Myocyte (in vitro differentiated cells): ENCODE measurements at regions not wholly inside any gene's neighbourhood (a gene's known extent, or its start where the extent isn't known, plus 50 kb on each side); places are given as distances from the start of the nearest gene placed in this dataset.
A peak's percentile ranks its signal among the peaks of the same experiment; 100 is the strongest.
"Not testable (repeated sequence)": the region's sequence is repeated elsewhere in the genome, so short reads cannot be mapped to it uniquely, and the experiment has no call there.

Experiments used
- DNase-seq: peaks from one replicate; pipeline ENCODE4 v3.0.0-alpha.2; 2012; ENCODE audit warnings: low read depth

DNA sequence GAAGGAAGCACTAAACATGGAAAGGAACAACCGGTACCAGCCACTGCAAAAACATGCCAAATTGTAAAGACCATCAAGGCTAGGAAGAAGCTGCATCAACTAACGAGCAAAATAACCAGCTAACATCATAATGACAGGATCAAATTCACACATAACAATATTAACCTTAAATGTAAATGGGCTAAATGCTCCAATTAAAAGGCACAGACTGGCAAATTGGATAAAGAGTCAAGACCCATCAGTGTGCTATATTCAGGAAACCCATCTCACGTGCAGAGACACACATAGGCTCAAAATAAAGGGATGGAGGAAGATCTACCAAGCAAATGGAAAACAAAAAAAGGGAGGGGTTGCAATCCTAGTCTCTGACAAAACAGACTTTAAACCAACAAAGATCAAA is 126.3 kb upstream of the CAV2 start:
- DNase-seq, result not testable (repeated sequence)

DNA sequence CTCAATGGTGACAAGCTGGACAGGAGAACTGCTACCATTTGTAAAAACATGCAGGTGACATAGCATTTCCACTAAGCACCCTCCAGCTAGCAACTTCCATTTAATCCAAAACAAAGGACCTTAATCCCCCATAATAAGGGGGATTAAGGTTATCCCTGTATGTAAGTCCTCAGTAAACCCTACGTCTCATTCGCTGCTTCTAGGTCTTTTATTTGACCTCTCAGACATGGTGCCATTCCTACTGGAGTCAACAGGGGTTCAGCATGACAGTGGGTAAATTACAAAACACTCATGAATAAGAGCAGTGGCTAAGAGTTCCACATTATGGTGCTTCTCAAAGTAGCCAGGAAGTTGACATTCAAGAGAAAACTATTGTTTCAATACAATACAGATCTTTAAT is 121.8 kb upstream of the CAV2 start:
- DNase-seq, result no peak

DNA sequence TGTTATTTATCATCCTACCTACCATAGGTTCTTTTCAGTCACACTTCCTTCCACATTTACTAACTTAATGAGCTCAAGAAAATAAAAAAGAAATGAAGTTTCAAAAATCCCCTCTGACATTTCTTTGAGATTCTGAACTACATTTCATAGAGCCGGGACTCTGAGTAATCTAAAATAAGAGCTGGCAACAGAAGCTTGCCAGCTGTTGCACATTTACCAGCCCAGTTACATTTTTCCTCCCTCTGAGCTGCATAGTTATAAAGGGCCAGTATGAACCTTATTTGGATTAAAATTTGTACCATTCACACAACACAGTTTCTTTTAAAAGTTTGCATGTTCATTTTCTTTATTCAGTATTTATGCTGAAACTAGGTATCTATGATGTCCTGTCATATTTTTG is 119.5 kb upstream of the CAV2 start:
- DNase-seq, result peak; percentile 83

DNA sequence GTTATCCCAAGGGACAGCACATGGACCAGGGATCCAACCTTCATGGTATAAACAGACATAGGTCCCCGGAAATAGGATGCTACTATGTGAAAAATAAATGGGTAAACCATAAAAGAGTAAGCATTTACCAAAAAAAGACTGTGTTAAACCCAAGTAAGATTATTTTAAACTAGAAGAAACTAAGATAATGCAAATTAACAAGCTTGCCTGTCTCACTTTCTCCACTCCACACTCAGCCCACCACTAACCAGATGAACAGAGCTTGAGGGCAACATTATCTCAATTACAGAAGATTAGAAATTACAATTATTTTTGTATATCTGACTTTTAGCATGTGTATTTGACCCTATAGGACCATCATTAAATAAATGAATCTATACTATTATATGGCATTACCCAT is 117.2 kb upstream of the CAV2 start:
- DNase-seq, result no peak

DNA sequence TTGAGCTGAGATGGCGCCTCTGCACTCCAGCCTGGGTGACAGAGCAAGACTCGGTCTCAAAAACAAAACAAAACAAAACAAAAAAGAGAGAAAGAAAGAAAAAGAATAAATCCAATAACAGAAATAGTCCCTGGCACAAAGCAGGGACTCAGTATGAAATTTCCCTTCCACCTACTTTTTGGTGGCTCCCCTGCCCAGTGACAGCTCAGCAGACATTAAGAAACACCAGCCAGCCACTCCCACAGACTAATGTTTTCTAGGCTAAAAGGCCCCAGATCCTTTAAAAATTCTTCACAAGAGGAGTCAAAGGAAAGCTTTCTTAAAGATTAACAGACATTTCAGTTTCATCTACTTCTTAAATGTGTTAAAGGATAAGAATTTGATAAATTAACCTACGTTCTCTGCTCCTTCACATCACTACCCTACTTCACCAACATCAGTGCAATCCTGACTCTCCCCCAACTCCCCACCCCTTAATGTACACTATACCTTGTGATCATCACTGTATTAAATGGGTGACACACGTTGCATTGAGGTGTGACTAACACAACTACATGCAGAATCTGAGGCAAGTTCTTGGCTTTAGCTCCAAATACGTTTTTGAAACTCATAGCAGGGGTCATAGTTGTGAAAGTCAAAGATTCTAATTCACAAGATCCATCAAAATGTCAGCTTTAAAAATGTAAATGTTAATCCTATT is 114.5 kb upstream of the CAV2 start:
- DNase-seq, result no peak

DNA sequence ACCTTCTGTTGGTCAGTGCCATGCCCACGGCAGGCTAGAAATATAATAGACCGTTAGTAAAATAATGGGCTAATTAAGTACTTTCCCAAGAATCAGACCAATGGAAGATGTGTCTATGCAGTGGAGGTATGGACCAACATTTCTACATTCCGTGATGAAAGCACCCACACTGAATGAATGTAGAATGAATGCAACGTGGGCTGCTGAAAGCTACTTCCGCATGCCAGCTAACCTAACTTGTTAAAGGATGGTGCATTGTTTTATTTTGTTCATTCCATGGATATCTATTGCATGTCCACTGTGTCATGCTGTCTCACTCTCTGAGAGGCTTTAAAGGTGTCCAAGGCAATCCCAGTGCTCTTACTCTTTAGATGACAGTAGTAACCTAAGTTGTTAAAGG is 112.9 kb upstream of the CAV2 start:
- DNase-seq, result no peak

DNA sequence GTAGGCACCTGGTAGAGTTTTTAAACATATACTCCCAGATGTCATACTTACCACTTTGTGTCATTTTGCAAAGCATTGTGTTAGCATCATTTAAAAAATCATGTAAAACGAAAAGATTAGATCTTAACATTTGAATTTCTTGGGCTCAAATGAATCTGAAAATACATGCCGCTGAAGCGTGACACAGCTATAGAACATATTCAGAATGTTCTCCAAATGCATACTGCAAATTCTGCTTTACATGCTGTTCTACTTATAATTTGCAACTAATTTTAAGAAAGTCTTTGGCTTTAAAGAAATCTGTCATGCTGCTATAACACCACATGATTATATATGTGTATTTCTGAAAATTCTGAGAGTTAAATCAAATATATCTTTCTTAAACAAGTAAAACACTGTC is 109.2 kb upstream of the CAV2 start:
- DNase-seq, result no peak

DNA sequence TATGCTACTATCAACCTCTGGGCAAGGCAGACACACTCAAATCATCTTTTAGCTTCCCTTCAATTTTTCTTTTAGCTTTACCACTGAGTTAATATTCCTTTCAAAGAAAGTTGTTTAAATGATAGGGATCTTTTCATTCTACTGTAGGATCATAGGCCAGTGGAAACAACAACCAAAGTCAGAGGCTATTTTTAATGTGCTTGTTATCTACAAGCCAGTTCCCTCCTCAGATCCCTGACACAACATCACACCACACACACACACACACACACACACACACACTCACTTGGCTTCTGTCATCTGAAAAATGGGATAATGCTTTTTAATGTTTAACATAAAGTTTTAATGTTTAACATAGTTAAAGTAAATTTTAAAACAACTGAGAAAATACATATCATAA is 106.7 kb upstream of the CAV2 start:
- DNase-seq, result no peak

DNA sequence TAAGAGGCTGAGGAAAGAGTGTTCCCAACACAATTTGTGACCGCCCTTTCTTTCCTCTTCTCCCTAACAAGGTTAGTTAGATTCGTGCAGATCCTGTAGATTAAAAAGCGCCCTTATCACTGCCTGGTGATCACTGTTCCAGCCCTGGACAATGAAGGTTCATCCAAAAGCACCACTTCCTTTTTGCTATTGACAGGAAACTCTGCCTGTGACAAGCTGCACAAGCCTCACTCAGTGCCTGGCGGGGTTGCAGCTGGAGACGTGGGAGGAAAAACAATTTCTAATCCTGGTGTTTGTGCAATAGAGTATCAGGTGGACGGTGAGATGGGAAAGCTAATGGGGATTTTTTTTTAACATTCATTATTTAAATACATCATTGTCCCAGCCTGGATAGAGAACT is 105.9 kb upstream of the CAV2 start:
- peak; percentile 39 for DNase-seq

- no peak for DNase-seq
These were observed 105.4 kb upstream of the CAV2 start for GRCh38 chr7:116394106-116394505.

DNA sequence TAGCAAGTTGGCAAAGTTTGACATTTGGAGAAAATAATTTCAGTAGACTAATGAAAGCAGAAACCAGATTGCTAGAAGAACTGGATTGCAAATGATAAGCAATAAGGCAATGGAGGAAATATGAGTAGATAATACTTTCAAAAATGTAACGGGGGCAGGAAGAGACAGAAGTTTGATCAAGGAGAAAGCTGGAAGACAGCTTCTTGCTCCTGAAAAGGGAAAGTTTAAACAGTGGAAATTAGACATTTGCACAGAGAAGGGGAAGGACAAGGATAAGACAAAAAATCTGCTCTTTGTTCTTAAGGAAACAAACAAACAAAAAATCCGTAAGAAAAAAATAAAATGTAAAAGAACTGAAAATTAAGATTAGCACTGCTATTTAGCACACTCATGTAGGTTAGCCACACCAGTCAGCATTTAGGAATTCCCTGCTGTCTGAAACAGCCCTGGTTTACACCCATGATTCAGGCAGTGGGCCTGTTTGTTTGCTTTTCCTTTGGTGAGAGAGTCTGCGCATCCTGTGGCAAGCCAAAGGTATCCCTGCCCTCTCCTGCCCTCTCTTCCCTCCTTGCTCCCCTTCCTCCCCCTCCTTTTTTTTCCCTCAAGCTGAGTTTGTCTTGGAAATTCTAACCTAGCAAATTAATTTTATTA is 104.3 kb upstream of the CAV2 start:
- peak; percentile 82 for DNase-seq

DNA sequence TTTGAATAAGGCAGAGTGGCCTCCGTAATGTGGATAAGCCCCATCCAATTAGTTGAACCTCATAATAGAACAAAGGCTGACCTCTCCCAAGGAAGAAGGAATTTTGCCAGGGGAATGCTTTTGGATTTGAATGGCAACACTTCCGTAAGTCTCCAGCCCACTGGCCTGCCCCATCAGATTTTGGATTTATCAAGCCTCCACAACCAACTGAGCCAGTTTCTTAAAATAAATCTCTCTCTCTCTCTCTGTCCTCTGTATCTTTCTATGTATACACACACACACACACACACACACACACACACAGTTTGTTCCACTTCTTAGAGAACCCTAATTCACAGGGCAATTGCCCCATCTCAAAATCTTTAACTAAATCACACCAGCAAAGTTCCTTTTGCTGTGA is 100.9 kb upstream of the CAV2 start:
- DNase-seq, result no peak

DNA sequence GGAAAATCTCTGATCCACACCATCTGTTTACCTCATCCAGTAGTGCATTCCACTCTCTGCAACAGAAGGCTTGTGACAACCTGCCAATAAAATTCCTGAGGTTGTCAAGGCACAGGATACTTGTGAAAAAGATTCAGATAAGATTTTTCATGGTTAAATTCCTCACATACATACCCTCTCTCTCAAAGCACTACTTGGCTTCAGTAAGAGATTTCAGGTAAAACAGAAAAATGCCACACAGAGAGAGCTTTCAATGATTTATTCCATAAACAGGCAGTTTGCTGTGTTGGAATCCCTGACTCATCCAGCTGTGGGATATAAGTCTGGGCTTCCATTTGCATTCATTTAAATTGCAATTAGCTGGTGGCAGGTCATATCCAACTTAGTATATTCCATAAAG is 99.7 kb upstream of the CAV2 start:
- DNase-seq, result no peak

DNA sequence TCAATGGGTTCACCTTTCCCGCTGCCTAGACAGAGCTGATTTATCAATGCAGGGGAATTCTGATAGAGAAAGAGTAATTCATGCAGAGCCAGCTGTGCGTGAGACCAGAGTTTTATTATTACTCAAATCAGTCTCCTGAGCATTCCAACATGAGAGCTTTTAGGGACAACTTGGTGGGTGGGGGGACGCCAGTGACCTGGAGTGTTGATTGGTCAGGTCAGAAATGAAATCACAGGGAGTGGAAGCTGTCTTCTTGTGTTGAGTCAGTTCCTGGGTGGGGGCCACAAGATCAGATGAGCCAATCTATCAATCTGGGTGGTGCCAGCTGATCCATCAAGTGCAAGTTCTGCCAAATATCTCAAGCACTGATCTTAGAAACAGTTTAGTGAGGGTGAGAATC is 99.0 kb upstream of the CAV2 start:
- DNase-seq, result no peak

DNA sequence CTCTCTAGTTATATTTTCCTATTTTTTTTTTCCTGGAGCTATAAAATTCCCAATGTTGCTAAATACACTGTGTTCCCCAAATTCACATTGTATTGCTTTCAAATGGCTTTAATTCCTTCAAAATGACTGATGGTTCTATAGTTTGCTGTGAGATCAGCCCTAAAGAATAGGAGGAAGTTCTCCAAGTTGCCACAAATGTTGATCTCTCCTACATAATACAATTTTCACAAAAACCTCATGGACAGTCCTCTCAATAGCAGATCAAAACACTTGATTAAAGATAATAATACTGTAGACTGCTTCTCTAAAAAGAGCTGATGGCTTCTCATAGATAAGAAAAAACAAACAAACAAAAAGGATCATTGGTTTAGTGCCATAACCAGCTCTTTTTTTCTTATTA is 97.8 kb upstream of the CAV2 start:
- no peak for DNase-seq

DNA sequence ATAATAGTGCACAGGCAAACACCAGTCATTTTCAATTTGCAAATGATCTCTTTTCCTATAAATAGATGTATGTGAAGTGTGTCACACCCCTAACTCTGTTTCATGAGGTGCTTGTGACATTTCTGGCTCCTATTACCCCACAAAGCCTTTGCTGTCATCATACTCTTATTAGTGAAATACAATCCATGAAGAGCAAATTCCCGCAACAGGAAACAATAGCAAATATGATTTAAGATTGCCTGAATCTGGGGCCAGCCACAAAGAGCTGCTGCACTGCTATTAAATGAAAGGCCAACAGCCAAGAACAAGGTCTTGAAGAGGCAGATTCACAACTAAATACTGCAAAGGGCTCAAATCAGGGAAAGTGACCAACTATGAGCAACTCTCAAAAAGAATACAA is 96.3 kb upstream of the CAV2 start:
- peak; percentile 61 for DNase-seq

- DNase-seq, result no peak
These were observed 95.1 kb upstream of the CAV2 start for GRCh38 chr7:116404389-116404788.

DNA sequence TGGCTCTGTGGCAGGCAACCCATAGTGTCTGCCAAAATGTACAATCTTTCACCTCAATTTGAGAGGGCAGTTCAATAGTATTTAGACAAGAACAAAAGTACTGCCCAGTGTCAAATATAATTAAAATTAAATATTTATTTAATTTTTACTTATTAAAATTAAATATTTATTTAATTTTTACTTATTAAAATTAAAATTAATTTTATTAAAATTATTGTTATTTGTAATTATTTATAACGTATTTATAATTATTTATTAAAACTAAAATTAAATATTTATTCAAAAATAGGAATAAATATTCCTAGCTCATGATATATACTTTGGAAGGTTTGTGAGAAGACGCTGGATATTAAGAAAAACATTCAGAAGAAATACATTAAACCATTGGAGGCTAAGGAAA is 93.7 kb upstream of the CAV2 start:
- DNase-seq, result no peak

- DNase-seq, result no peak
These were observed 92.4 kb upstream of the CAV2 start for GRCh38 chr7:116407165-116407564.

DNA sequence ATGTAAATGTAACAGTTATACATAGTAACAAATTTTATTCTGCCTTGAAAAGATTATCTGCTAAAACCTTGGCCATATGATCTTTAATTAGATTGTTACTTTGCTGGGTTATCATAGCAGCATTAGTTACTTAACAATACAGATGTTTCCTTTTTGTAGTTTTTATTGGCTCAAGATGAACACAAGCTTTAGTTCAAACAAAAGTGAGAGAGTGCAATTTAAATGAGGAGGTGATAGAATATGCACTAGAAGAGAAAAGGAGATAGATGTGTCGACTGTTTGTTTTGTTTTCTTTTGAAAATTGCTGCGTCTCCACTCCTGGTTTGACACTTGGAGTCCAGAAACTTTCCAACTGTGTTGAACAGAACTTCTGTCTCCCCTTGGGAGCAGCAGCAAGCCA is 91.4 kb upstream of the CAV2 start:
- no peak for DNase-seq

- not testable (repeated sequence) for DNase-seq
These were observed 90.6 kb upstream of the CAV2 start for GRCh38 chr7:116408831-116409453.

DNA sequence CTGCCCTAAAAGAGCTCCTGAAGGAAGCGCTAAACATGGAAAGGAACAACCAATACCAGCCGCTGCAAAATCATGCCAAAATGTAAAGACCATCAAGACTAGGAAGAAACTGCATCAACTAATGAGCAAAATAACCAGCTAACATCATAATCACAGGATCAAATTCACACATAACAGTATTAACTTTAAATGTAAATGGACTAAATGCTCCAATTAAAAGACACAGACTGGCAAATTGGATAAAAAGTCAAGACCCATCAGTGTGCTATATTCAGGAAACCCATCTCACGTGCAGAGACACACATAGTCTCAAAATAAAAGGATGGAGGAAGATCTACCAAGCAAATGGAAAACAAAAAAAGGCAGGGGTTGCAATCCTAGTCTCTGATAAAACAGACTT is 88.8 kb upstream of the CAV2 start:
- DNase-seq, result not testable (repeated sequence)
